Panc1 (cell line): ENCODE measurements at regions not wholly inside any gene's neighbourhood (a gene's known extent, or its start where the extent isn't known, plus 50 kb on each side); places are given as distances from the start of the nearest gene placed in this dataset.

Source experiments
- POLR2AphosphoS5 ChIP-seq: IDR thresholded peaks from 2 replicates; pipeline ENCODE4 v1.6.1; 2012; ENCODE audit warnings: mild to moderate bottlenecking, low read depth, low read length, moderate library complexity
- TCF7L2 ChIP-seq: IDR thresholded peaks from 2 replicates; pipeline ENCODE4 v1.6.1; 2011; ENCODE audit warnings: mild to moderate bottlenecking, low read depth, low read length, inconsistent platforms
- TF ChIP-seq, protein P1 (sequence below): fragments of 450-650 bp; IDR thresholded peaks from 2 replicates; pipeline ENCODE4 v1.5.1; 2017; ENCODE audit warnings: mild to moderate bottlenecking
- TF ChIP-seq, protein P2 (sequence below), 2 experiments: IDR thresholded peaks; 2 replicates each; pipeline ENCODE4 v1.6.1; 2011 to 2012; ENCODE audit warnings: low read depth in 2 of 2, control low read depth in 1 of 2, low read length in 1 of 2, mild to moderate bottlenecking in 1 of 2, moderate library complexity in 1 of 2; ENCODE audit not compliant: insufficient read depth in 1 of 2

DNA sequence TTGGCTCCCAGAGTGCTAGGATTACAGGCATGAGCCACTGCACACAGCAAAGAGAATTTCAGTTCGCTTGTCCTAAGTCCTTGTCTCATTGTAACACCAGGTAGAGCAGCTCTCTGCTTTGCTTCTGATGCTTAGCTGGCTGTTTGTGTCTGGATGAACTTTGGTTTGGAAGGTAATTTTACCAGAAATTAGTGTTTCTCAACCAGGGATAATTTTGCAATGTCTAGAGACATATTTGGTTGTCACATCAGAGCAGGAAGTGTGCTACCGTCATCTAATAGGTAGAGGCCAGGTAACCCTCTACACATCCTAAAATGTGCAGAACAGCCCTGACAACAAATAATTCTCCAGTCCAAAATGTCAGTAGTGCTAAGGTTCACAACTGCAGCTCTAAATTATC lies 108.8 kb downstream of the SNX18 start:
- TF ChIP-seq TCF7L2 (no peak), POLR2AphosphoS5 (no peak)
- TF ChIP-seq, protein P1, sequence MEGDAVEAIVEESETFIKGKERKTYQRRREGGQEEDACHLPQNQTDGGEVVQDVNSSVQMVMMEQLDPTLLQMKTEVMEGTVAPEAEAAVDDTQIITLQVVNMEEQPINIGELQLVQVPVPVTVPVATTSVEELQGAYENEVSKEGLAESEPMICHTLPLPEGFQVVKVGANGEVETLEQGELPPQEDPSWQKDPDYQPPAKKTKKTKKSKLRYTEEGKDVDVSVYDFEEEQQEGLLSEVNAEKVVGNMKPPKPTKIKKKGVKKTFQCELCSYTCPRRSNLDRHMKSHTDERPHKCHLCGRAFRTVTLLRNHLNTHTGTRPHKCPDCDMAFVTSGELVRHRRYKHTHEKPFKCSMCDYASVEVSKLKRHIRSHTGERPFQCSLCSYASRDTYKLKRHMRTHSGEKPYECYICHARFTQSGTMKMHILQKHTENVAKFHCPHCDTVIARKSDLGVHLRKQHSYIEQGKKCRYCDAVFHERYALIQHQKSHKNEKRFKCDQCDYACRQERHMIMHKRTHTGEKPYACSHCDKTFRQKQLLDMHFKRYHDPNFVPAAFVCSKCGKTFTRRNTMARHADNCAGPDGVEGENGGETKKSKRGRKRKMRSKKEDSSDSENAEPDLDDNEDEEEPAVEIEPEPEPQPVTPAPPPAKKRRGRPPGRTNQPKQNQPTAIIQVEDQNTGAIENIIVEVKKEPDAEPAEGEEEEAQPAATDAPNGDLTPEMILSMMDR, result no peak
- TF ChIP-seq, protein P2, sequence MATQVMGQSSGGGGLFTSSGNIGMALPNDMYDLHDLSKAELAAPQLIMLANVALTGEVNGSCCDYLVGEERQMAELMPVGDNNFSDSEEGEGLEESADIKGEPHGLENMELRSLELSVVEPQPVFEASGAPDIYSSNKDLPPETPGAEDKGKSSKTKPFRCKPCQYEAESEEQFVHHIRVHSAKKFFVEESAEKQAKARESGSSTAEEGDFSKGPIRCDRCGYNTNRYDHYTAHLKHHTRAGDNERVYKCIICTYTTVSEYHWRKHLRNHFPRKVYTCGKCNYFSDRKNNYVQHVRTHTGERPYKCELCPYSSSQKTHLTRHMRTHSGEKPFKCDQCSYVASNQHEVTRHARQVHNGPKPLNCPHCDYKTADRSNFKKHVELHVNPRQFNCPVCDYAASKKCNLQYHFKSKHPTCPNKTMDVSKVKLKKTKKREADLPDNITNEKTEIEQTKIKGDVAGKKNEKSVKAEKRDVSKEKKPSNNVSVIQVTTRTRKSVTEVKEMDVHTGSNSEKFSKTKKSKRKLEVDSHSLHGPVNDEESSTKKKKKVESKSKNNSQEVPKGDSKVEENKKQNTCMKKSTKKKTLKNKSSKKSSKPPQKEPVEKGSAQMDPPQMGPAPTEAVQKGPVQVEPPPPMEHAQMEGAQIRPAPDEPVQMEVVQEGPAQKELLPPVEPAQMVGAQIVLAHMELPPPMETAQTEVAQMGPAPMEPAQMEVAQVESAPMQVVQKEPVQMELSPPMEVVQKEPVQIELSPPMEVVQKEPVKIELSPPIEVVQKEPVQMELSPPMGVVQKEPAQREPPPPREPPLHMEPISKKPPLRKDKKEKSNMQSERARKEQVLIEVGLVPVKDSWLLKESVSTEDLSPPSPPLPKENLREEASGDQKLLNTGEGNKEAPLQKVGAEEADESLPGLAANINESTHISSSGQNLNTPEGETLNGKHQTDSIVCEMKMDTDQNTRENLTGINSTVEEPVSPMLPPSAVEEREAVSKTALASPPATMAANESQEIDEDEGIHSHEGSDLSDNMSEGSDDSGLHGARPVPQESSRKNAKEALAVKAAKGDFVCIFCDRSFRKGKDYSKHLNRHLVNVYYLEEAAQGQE (IDR thresholded peaks at IDR 0.05; ENCODE audit: insufficient read depth in 1 of 2, low read depth in 2 of 2, low read length in 1 of 2), result no peak
